Superior temporal gyrus (tissue), 1 donor: ENCODE measurements at regions not wholly inside any gene's neighbourhood (a gene's known extent, or its start where the extent isn't known, plus 50 kb on each side); places are given as distances from the start of the nearest gene placed in this dataset.
"Not testable (repeated sequence)": the region's sequence is repeated elsewhere in the genome, so short reads cannot be mapped to it uniquely, and the experiment has no call there.

Experiments
- DNase-seq: peaks from one replicate; pipeline ENCODE4 v3.0.0-alpha.2; 2016; ENCODE audit errors: extremely low spot score

DNA sequence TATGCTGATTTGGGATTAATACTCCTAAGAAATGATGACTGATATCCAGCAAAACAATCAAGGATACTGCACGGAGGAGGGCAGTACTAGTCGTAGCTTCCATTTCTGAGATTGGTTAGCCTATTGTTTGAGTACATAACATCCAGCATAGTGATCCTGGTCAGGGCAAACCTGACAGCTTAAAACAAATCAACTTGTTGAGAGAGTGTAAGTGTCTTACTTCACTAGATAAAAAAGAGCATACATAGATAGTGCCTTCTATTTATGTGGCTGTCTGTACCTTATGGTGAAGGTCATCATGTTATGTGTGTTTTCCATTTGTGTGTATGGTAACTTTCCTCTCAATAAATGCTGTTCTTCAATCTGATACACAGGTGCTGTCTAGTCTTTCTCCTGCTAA, 228.4 kb downstream of the PTGER3 start:
- DNase-seq = no peak

DNA sequence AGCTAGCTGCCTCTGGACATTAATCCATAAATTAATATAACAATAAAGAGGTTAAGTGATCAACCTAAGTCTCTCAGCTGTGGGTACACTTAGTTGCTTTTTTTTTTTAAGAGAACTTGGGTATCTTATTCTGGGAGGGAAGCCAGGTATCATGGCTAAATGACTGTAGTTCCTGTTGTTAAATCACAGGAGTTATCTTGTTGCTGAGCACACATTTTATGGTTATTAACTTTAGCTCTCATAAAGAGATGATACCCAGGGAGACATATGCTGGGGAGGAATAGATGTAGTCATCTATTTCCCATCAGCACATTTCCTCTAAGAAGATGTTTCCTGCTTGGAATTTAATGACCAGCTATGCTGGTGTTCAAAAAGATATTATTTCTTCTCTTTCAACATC, 227.8 kb downstream of the PTGER3 start:
- no peak for DNase-seq

DNA sequence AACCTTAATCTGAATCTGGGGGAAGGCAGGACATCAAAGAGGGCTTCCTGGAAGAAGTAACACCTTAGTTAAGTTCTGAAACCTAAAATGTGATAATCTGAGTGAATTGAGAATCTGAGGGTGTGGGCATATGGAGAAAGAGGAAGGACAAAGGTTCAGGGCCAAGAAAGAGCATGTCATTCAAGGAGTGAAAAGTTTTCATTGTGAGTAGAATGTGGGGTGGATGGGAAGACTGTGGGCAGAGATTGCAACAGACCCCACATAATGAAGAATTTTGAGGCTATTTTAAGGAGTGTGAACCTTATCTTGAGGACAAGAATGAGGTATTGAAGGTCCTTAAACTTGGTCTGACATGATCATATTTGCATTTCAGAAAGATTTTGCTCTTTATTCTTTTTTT, 227.2 kb downstream of the PTGER3 start:
- DNase-seq = no peak

- DNase-seq = no peak
Observed at GRCh38 chr1:70820995-70821394, 226.6 kb downstream of the PTGER3 start.

GRCh38 chr1:70826428-70826827, 221.2 kb downstream of the PTGER3 start:
- no peak for DNase-seq

DNA sequence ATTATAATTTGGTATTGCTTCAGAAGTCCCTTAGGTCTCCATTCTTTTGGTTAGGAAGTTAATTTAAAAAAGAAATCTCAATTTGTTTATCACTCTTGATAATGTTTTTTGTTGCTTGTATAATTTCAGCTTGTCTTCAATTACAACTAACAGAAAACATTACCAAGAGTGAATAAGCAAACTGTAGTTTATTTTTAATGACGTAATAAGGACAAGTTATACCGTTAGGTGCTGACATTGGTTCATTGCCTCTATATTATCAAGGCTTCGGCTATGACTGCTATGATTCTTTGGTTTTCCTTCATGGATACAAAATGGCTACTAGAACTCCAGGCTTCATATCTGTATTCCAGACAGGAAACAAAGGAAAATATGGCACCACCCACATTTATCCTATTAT, 220.6 kb downstream of the PTGER3 start:
- no peak for DNase-seq

GRCh38 chr1:70828177-70828576, 219.4 kb downstream of the PTGER3 start:
- no peak for DNase-seq

DNA sequence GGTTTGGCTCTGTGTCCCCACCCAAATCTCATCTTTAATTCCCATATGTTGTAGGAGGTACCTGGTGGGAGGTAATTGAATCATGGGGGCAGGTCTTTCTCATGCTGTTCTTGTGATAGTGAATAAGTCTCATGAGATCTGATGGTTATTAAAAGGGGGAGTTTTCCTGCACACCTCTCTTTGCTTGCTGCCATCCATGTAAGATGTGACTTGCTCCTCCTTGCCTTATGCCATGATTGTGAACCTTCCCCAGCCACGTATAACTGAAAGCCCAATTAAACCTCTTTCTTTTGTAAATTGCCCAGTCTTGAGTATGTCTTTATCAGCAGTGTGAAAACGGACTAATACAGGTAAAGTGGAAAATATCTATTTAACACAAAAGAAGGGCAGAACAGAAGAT, 213.3 kb downstream of the PTGER3 start:
- not testable (repeated sequence) for DNase-seq

DNA sequence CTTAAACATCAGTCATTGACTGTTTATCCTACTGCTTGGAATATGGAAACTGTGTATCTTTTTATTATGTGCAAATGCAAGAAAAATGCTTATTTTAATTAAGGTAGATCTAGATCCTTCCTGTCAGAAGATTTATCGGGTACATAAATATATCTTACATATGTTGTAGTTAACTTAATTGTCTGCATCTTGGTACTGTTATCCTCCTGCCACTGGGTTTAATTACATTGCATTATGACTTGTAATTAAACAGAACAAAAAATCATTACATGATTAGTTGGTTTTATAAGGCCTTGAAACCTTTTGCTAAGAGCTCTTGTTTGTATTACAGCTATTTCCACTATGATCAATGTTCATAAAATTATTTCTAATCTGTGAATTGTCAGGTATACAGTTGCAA, 211.2 kb downstream of the PTGER3 start:
- no peak for DNase-seq

GRCh38 chr1:70840260-70840953, 207.2 kb downstream of the PTGER3 start:
- DNase-seq = no peak

GRCh38 chr1:70842562-70842961, 205.1 kb downstream of the PTGER3 start:
- DNase-seq = no peak

GRCh38 chr1:70843452-70843851, 204.2 kb downstream of the PTGER3 start:
- no peak for DNase-seq

DNA sequence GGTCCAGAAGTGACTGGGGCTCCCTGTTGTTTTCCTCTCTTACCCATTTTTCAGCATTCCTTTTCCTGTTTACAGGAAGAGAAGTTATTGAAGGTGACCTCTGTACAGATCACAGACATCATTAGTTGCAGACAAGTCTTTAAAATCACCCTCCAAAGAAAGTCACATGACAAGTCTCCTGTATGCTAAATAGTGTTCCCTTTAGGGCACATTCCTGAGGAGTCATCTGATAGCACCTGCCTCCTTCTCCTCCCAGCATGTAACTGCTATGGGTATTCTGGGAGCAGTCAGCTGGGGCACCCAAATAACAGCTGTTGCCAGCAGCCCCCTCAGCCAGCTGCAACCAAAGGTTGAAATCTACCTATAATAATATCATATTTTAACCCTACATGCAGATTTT, 200.6 kb downstream of the PTGER3 start:
- DNase-seq = no peak

- no peak for DNase-seq
Observed at GRCh38 chr1:70855203-70855602, 192.4 kb downstream of the PTGER3 start.

DNA sequence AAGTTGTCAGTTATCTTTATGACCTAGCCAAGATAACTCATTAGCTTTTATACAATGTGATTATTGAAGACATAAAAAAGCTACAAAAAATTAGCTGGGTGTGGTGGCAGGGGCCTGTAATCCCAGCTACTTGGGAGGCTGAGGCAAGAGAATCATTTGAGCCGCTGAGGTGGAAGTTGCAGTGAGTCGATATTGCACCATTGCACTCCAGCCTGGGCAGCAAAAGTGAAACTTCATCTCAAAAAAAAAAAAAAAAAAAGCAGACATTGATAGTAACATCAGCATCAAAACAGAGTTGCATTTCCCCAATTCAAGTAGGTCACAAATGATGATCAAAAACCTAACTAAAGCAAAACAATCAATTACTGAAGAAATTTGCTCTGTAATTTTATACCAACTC, 191.4 kb downstream of the PTGER3 start:
- no peak for DNase-seq

DNA sequence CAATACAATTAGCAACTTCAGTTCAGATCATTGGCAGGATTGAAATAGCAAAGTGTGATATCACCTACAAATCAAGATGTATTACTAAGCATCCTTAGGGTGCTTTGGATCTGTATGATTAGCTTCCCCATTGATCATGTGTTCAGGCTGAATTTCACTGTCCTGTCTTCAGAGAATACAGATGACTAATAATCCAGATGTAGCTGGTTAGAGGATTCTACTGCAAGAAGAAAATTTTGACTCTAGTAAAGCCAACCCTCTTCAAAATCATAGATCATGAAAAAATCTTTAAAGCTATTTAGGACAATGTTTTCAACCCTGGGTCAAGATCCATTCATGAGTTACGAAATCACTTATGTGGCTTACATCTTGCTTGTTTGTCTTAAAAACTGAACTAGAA, 184.4 kb downstream of the PTGER3 start:
- no peak for DNase-seq

- no peak for DNase-seq
Observed at GRCh38 chr1:70864302-70864701, 183.3 kb downstream of the PTGER3 start.

GRCh38 chr1:70866542-70867264, 180.9 kb downstream of the PTGER3 start:
- no peak for DNase-seq

DNA sequence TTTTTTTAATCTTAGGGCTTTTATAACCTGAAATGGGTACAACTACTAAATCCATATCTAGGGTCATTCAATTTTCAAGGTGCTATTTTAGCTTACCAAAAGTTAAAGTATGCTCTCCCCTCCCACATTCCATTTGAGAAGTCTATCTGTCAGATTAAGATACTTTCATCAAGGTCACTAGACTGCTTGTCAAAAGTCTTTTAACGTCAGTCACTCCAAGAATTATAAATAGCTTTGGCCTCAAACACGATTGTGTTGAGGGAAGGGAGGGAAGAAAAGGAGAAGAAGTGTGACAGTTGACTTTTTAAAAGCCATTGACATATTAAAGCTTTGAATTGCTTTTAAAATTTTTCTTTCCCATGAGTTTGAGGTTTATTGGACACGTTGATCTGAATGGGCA, 175.8 kb downstream of the PTGER3 start:
- no peak for DNase-seq

- DNase-seq = no peak
Observed at GRCh38 chr1:70874063-70874462, 173.6 kb downstream of the PTGER3 start.

DNA sequence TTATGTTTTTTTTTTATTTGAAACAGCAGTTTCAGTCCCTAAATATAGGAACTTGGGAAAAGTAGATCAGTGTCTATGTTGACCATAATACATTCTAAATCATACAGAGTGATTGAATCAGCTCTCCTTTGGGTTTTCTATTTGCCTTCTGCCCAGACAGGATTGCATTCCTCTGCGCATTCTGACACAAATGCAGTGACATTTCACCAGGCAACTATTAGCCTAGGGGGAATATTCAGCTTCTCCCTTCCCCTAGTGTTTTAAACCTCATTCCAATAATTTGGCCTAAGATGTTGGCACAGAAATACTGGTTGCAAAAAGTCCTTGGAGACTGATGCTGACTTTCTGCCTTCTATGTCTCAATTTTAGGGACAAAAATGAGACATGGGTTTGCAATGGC, 172.8 kb downstream of the PTGER3 start:
- DNase-seq = no peak

DNA sequence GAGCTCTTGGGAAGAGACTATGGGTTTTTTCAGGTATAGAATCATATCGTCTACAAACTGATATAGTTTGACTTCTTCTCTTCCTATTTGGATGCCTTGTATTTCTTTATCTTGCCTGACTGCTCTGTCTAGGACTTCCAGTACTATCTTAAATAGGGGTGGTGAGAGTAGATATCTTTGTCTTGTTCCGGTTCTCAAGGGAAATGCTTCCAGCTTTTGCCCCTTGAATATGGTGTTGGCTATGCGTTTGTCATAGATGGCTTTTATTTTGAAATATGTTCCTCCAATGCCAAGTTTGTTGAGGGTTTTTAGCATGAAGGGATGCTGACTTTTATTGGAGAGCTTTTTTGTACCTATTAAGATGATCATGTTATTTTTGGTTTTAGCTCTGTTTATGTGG, 170.3 kb downstream of the PTGER3 start:
- DNase-seq = no peak

DNA sequence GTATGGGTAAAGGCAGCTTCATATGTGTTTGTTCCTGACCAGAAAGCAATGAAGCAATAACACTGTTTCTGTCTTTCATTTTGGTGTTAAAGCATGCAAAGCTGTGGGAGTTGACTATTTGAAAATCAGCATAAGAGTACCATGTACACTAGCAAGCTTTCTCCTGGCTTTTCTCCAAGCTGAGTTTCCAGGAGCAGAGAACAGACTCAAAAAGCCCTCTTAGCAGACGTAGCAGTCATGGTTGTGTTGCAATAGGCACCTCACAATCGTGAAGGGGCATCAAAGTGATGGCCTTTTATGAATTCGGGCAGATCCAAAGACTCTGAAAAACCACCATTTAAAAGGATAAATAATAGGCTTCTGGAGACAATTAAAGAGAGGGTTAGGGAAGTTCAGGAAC, 159.7 kb downstream of the PTGER3 start:
- no peak for DNase-seq

DNA sequence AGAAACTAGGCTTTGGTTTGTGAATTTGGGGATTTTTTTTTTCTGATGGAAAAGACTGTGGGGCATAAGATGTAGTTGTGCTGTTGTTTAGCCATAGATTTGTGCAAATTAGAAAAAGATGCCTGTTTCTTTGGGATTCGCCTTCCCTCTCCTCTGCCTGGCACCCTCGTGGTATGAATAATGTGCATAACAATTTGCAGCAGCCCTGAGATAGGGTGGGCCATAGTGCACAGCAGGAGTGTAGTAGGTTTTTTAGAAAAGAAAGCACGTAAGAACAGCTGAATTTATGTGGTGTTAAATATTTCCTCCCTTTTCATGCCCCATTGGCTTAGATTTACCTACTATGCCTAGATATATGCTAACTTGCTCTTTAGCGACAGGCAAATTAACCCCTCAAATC, 158.9 kb downstream of the PTGER3 start:
- DNase-seq = no peak
